ENCODE measurements at regions not wholly inside any gene's neighbourhood (a gene's known extent, or its start where the extent isn't known, plus 50 kb on each side); places are given as distances from the start of the nearest gene placed in this dataset.

DNA sequence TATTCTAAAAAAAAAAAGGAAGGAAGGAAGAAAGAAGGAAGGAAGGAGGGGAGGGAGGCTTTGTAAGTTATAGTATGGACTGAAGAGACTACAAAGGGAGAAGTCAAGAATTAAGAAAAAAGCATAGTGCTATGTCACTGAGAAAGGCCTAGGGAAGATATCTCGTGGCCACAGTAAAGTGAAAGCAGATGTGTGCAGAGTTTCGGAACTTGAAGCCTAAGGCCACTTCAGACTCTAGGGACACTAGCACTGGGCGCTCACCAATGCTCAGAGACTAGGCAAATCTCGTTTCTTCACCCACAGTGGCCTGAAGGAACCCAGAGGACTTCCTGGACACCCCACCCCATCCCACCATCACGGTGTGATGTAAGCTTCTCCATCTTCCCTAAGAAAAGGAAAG lies 181.4 kb upstream of the TRPM3 start:
- TF ChIP-seq, protein P1, sequence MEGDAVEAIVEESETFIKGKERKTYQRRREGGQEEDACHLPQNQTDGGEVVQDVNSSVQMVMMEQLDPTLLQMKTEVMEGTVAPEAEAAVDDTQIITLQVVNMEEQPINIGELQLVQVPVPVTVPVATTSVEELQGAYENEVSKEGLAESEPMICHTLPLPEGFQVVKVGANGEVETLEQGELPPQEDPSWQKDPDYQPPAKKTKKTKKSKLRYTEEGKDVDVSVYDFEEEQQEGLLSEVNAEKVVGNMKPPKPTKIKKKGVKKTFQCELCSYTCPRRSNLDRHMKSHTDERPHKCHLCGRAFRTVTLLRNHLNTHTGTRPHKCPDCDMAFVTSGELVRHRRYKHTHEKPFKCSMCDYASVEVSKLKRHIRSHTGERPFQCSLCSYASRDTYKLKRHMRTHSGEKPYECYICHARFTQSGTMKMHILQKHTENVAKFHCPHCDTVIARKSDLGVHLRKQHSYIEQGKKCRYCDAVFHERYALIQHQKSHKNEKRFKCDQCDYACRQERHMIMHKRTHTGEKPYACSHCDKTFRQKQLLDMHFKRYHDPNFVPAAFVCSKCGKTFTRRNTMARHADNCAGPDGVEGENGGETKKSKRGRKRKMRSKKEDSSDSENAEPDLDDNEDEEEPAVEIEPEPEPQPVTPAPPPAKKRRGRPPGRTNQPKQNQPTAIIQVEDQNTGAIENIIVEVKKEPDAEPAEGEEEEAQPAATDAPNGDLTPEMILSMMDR (conservative IDR thresholded peaks at IDR 0.05), result no peak
- TF ChIP-seq ZFX (IDR thresholded peaks at IDR 0.05), result no peak
